ENCODE measurements at regions not wholly inside any gene's neighbourhood (a gene's known extent, or its start where the extent isn't known, plus 50 kb on each side); places are given as distances from the start of the nearest gene placed in this dataset.

- no peaks in the 10 kb centered on the region for H3K36me3 ChIP-seq (ENCODE audit: control insufficient read depth, insufficient read depth, low read length)
- H3K27ac ChIP-seq (ENCODE audit: insufficient read depth, low read length, poor library complexity, severe bottlenecking), result no peak overlapping the region
- H3K4me1 ChIP-seq (ENCODE audit: control insufficient read depth, insufficient read depth, low read length, poor library complexity, severe bottlenecking), result no peaks in the 10 kb centered on the region
- no peak overlapping the region for H3K4me3 ChIP-seq (ENCODE audit: insufficient read depth, low read depth, low read length, poor library complexity, severe bottlenecking)
- H3K27me3 ChIP-seq (replicated peaks; ENCODE audit: control insufficient read depth, insufficient read depth, low read length, poor library complexity, severe bottlenecking), result no peaks in the 10 kb centered on the region
- H3K9me3 ChIP-seq (ENCODE audit: control insufficient read depth, low read length), result no peaks in the 10 kb centered on the region
- DNase-seq, result no peak
Measured at GRCh38 chr10:128375171-128375570, 248.9 kb upstream of the MKI67 start.

- no peak for DNase-seq
- H3K4me1 ChIP-seq (ENCODE audit: control insufficient read depth, insufficient read depth, low read length, poor library complexity, severe bottlenecking), result no peaks in the 10 kb centered on the region
- no peak overlapping the region for H3K4me3 ChIP-seq (ENCODE audit: insufficient read depth, low read depth, low read length, poor library complexity, severe bottlenecking)
- no peak overlapping the region for H3K27ac ChIP-seq (ENCODE audit: insufficient read depth, low read length, poor library complexity, severe bottlenecking)
- H3K9me3 ChIP-seq (ENCODE audit: control insufficient read depth, low read length), result no peaks in the 10 kb centered on the region
- no peaks in the 10 kb centered on the region for H3K36me3 ChIP-seq (ENCODE audit: control insufficient read depth, insufficient read depth, low read length)
- H3K27me3 ChIP-seq (replicated peaks; ENCODE audit: control insufficient read depth, insufficient read depth, low read length, poor library complexity, severe bottlenecking), result no peaks in the 10 kb centered on the region
Measured at GRCh38 chr10:128377364-128377987, 251.3 kb upstream of the MKI67 start.

- Histone ChIP-seq H3K4me1 (ENCODE audit: control insufficient read depth, insufficient read depth, low read length, poor library complexity, severe bottlenecking) (no peaks in the 10 kb centered on the region), H3K27me3 (replicated peaks; ENCODE audit: control insufficient read depth, insufficient read depth, low read length, poor library complexity, severe bottlenecking) (no peaks in the 10 kb centered on the region), H3K36me3 (ENCODE audit: control insufficient read depth, insufficient read depth, low read length) (no peaks in the 10 kb centered on the region), H3K4me3 (ENCODE audit: insufficient read depth, low read depth, low read length, poor library complexity, severe bottlenecking) (no peak overlapping the region), H3K9me3 (ENCODE audit: control insufficient read depth, low read length) (no peaks in the 10 kb centered on the region), H3K27ac (ENCODE audit: insufficient read depth, low read length, poor library complexity, severe bottlenecking) (no peak overlapping the region)
- DNase-seq, result no peak
Measured at GRCh38 chr10:128377988-128378387, 251.8 kb upstream of the MKI67 start.

- Histone ChIP-seq H3K27me3 (replicated peaks; ENCODE audit: control insufficient read depth, insufficient read depth, low read length, poor library complexity, severe bottlenecking) (no peaks in the 10 kb centered on the region), H3K4me3 (ENCODE audit: insufficient read depth, low read depth, low read length, poor library complexity, severe bottlenecking) (no peak overlapping the region), H3K27ac (ENCODE audit: insufficient read depth, low read length, poor library complexity, severe bottlenecking) (no peak overlapping the region), H3K36me3 (ENCODE audit: control insufficient read depth, insufficient read depth, low read length) (no peaks in the 10 kb centered on the region), H3K4me1 (ENCODE audit: control insufficient read depth, insufficient read depth, low read length, poor library complexity, severe bottlenecking) (no peaks in the 10 kb centered on the region), H3K9me3 (ENCODE audit: control insufficient read depth, low read length) (no peaks in the 10 kb centered on the region)
- no peak for DNase-seq
Measured at GRCh38 chr10:128380946-128381345, 254.7 kb upstream of the MKI67 start.

- H3K36me3 ChIP-seq (ENCODE audit: control insufficient read depth, insufficient read depth, low read length), result no peaks in the 10 kb centered on the region
- DNase-seq, result no peak
- no peaks in the 10 kb centered on the region for H3K9me3 ChIP-seq (ENCODE audit: control insufficient read depth, low read length)
- H3K27me3 ChIP-seq (replicated peaks; ENCODE audit: control insufficient read depth, insufficient read depth, low read length, poor library complexity, severe bottlenecking), result no peaks in the 10 kb centered on the region
- H3K4me1 ChIP-seq (ENCODE audit: control insufficient read depth, insufficient read depth, low read length, poor library complexity, severe bottlenecking), result no peaks in the 10 kb centered on the region
- no peak overlapping the region for H3K27ac ChIP-seq (ENCODE audit: insufficient read depth, low read length, poor library complexity, severe bottlenecking)
- no peak overlapping the region for H3K4me3 ChIP-seq (ENCODE audit: insufficient read depth, low read depth, low read length, poor library complexity, severe bottlenecking)
Measured at GRCh38 chr10:128382225-128382624, 256.0 kb upstream of the MKI67 start.

GRCh38 chr10:128384831-128385230, 258.6 kb upstream of the MKI67 start:
- no peak overlapping the region for H3K4me3 ChIP-seq (ENCODE audit: insufficient read depth, low read depth, low read length, poor library complexity, severe bottlenecking)
- no peaks in the 10 kb centered on the region for H3K9me3 ChIP-seq (ENCODE audit: control insufficient read depth, low read length)
- no peaks in the 10 kb centered on the region for H3K27me3 ChIP-seq (replicated peaks; ENCODE audit: control insufficient read depth, insufficient read depth, low read length, poor library complexity, severe bottlenecking)
- no peak for DNase-seq
- no peak overlapping the region for H3K27ac ChIP-seq (ENCODE audit: insufficient read depth, low read length, poor library complexity, severe bottlenecking)
- H3K36me3 ChIP-seq (ENCODE audit: control insufficient read depth, insufficient read depth, low read length), result no peaks in the 10 kb centered on the region
- H3K4me1 ChIP-seq (ENCODE audit: control insufficient read depth, insufficient read depth, low read length, poor library complexity, severe bottlenecking), result no peaks in the 10 kb centered on the region

GRCh38 chr10:128386231-128386630, 260.0 kb upstream of the MKI67 start:
- no peak overlapping the region for H3K4me3 ChIP-seq (ENCODE audit: insufficient read depth, low read depth, low read length, poor library complexity, severe bottlenecking)
- H3K36me3 ChIP-seq (ENCODE audit: control insufficient read depth, insufficient read depth, low read length), result no peaks in the 10 kb centered on the region
- H3K4me1 ChIP-seq (ENCODE audit: control insufficient read depth, insufficient read depth, low read length, poor library complexity, severe bottlenecking), result no peaks in the 10 kb centered on the region
- no peaks in the 10 kb centered on the region for H3K9me3 ChIP-seq (ENCODE audit: control insufficient read depth, low read length)
- no peak for DNase-seq
- no peaks in the 10 kb centered on the region for H3K27me3 ChIP-seq (replicated peaks; ENCODE audit: control insufficient read depth, insufficient read depth, low read length, poor library complexity, severe bottlenecking)
- H3K27ac ChIP-seq (ENCODE audit: insufficient read depth, low read length, poor library complexity, severe bottlenecking), result no peak overlapping the region

GRCh38 chr10:128386816-128387604, 260.8 kb upstream of the MKI67 start:
- Histone ChIP-seq H3K36me3 (ENCODE audit: control insufficient read depth, insufficient read depth, low read length) (no peaks in the 10 kb centered on the region), H3K9me3 (ENCODE audit: control insufficient read depth, low read length) (no peaks in the 10 kb centered on the region), H3K4me3 (ENCODE audit: insufficient read depth, low read depth, low read length, poor library complexity, severe bottlenecking) (no peak overlapping the region), H3K27ac (ENCODE audit: insufficient read depth, low read length, poor library complexity, severe bottlenecking) (no peak overlapping the region), H3K27me3 (replicated peaks; ENCODE audit: control insufficient read depth, insufficient read depth, low read length, poor library complexity, severe bottlenecking) (no peaks in the 10 kb centered on the region), H3K4me1 (ENCODE audit: control insufficient read depth, insufficient read depth, low read length, poor library complexity, severe bottlenecking) (no peaks in the 10 kb centered on the region)
- DNase-seq, result no peak

GRCh38 chr10:128390596-128390995, 264.4 kb upstream of the MKI67 start:
- H3K27ac ChIP-seq (ENCODE audit: insufficient read depth, low read length, poor library complexity, severe bottlenecking), result no peak overlapping the region
- H3K27me3 ChIP-seq (replicated peaks; ENCODE audit: control insufficient read depth, insufficient read depth, low read length, poor library complexity, severe bottlenecking), result no peaks in the 10 kb centered on the region
- H3K36me3 ChIP-seq (ENCODE audit: control insufficient read depth, insufficient read depth, low read length), result no peaks in the 10 kb centered on the region
- no peak overlapping the region for H3K4me3 ChIP-seq (ENCODE audit: insufficient read depth, low read depth, low read length, poor library complexity, severe bottlenecking)
- DNase-seq, result no peak
- no peaks in the 10 kb centered on the region for H3K4me1 ChIP-seq (ENCODE audit: control insufficient read depth, insufficient read depth, low read length, poor library complexity, severe bottlenecking)
- no peaks in the 10 kb centered on the region for H3K9me3 ChIP-seq (ENCODE audit: control insufficient read depth, low read length)

- Histone ChIP-seq H3K9me3 (ENCODE audit: control insufficient read depth, low read length) (no peaks in the 10 kb centered on the region), H3K4me1 (ENCODE audit: control insufficient read depth, insufficient read depth, low read length, poor library complexity, severe bottlenecking) (no peaks in the 10 kb centered on the region), H3K4me3 (ENCODE audit: insufficient read depth, low read depth, low read length, poor library complexity, severe bottlenecking) (no peak overlapping the region), H3K27ac (ENCODE audit: insufficient read depth, low read length, poor library complexity, severe bottlenecking) (no peak overlapping the region), H3K36me3 (ENCODE audit: control insufficient read depth, insufficient read depth, low read length) (no peaks in the 10 kb centered on the region), H3K27me3 (replicated peaks; ENCODE audit: control insufficient read depth, insufficient read depth, low read length, poor library complexity, severe bottlenecking) (no peaks in the 10 kb centered on the region)
- no peak for DNase-seq
Measured at GRCh38 chr10:128393546-128393945, 267.3 kb upstream of the MKI67 start.
